WTC11 (cell line): ENCODE measurements at regions not wholly inside any gene's neighbourhood (a gene's known extent, or its start where the extent isn't known, plus 50 kb on each side); places are given as distances from the start of the nearest gene placed in this dataset.

Experiments used
- NR3C1 ChIP-seq: sonication (generic); formaldehyde crosslinking; conservative IDR thresholded peaks from 2 replicates; pipeline ENCODE4 v1.8.1; 2023; ENCODE audit warnings: low read depth, mild to moderate bottlenecking, missing genetic modification reagents
- TF ChIP-seq, protein P1 (sequence below): fragments of 200-600 bp; IDR thresholded peaks from 2 replicates; pipeline ENCODE4 v1.8.0; 2022; ENCODE audit warnings: antibody characterized with exemption

- TF ChIP-seq, protein P1, sequence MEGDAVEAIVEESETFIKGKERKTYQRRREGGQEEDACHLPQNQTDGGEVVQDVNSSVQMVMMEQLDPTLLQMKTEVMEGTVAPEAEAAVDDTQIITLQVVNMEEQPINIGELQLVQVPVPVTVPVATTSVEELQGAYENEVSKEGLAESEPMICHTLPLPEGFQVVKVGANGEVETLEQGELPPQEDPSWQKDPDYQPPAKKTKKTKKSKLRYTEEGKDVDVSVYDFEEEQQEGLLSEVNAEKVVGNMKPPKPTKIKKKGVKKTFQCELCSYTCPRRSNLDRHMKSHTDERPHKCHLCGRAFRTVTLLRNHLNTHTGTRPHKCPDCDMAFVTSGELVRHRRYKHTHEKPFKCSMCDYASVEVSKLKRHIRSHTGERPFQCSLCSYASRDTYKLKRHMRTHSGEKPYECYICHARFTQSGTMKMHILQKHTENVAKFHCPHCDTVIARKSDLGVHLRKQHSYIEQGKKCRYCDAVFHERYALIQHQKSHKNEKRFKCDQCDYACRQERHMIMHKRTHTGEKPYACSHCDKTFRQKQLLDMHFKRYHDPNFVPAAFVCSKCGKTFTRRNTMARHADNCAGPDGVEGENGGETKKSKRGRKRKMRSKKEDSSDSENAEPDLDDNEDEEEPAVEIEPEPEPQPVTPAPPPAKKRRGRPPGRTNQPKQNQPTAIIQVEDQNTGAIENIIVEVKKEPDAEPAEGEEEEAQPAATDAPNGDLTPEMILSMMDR: no peak
- TF ChIP-seq NR3C1 (CRISPR knock-in tag): no peak
Measured at GRCh38 chr7:156118248-156118645, 306.0 kb upstream of the SHH start.
